HEK293T (cell line): ENCODE measurements at regions not wholly inside any gene's neighbourhood (a gene's known extent, or its start where the extent isn't known, plus 50 kb on each side); places are given as distances from the start of the nearest gene placed in this dataset.

ENCODE experiments used
- BHLHE40 ChIP-seq: fragments of 450-650 bp; IDR thresholded peaks from 2 replicates; pipeline ENCODE4 v1.6.1; 2016; ENCODE audit warnings: mild to moderate bottlenecking, moderate library complexity, borderline replicate concordance
- CTBP1 ChIP-seq: fragments of 450-650 bp; IDR thresholded peaks from 2 replicates; pipeline ENCODE4 v1.6.1; 2016; ENCODE audit warnings: borderline replicate concordance
- ELF4 ChIP-seq: fragments of 450-650 bp; IDR thresholded peaks from 2 replicates; pipeline ENCODE4 v1.6.1; 2017; ENCODE audit warnings: antibody characterized with exemption
- FOXA1 ChIP-seq: fragments of 450-650 bp; IDR thresholded peaks from 2 replicates; pipeline ENCODE4 v1.6.1; 2016; ENCODE audit warnings: mild to moderate bottlenecking
- FOXK2 ChIP-seq: fragments of 450-650 bp; IDR thresholded peaks from 2 replicates; pipeline ENCODE4 v1.6.1; 2016; ENCODE audit warnings: mild to moderate bottlenecking
- FOXM1 ChIP-seq: fragments of 450-650 bp; IDR thresholded peaks from 2 replicates; pipeline ENCODE4 v1.6.1; 2017; ENCODE audit warnings: mild to moderate bottlenecking, borderline replicate concordance
- L3MBTL2 ChIP-seq: fragments of 450-650 bp; conservative IDR thresholded peaks from 2 replicates; pipeline ENCODE4 v1.6.1; 2016; ENCODE audit warnings: mild to moderate bottlenecking
- LEF1 ChIP-seq: fragments of 450-650 bp; IDR thresholded peaks from 2 replicates; pipeline ENCODE4 v1.6.1; 2017; ENCODE audit warnings: mild to moderate bottlenecking, borderline replicate concordance
- NFRKB ChIP-seq: fragments of 450-650 bp; IDR thresholded peaks from 2 replicates; pipeline ENCODE4 v1.6.1; 2016; ENCODE audit warnings: mild to moderate bottlenecking, moderate library complexity
- SP1 ChIP-seq: fragments of 450-650 bp; IDR thresholded peaks from 2 replicates; pipeline ENCODE4 v1.6.1; 2017
- SUZ12 ChIP-seq: fragments of 450-650 bp; IDR thresholded peaks from 2 replicates; pipeline ENCODE4 v1.6.1; 2016; ENCODE audit warnings: mild to moderate bottlenecking
- ZNF384 ChIP-seq: fragments of 450-650 bp; IDR thresholded peaks from 2 replicates; pipeline ENCODE4 v1.6.1; 2016

DNA sequence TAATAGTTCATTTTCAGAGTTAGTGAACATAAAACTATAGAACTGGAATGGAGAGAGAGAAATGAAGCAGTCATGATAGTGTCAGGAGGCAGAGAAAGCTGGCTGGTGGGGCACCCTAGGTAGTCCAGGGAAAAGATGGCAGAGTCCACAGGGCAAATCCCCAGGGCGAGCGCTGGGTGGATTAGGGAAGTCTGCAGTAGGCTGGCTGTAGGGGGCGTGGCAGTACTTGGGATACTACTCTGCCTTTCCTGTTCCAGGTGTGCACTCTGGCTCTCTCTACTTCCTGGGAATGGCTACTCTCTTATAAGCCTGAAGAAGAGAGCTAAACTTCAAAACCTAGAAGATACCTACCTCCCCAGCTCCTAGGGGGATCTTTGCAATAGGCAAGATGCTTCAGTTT is 232.9 kb upstream of the SLC10A2 start:
- TF ChIP-seq ELF4 = no peak
- no peak for TF ChIP-seq FOXM1
- TF ChIP-seq FOXK2 = no peak
- TF ChIP-seq NFRKB = no peak
- TF ChIP-seq L3MBTL2 = no peak
- TF ChIP-seq ZNF384 = no peak
- TF ChIP-seq SUZ12 = no peak
- no peak for TF ChIP-seq LEF1
- TF ChIP-seq FOXA1 = no peak
- no peak for TF ChIP-seq BHLHE40
- TF ChIP-seq SP1 = no peak
- TF ChIP-seq CTBP1 = no peak
